ENCODE measurements at regions not wholly inside any gene's neighbourhood (a gene's known extent, or its start where the extent isn't known, plus 50 kb on each side); places are given as distances from the start of the nearest gene placed in this dataset.
A peak's percentile ranks its signal among the peaks of the same experiment; 100 is the strongest.

DNA sequence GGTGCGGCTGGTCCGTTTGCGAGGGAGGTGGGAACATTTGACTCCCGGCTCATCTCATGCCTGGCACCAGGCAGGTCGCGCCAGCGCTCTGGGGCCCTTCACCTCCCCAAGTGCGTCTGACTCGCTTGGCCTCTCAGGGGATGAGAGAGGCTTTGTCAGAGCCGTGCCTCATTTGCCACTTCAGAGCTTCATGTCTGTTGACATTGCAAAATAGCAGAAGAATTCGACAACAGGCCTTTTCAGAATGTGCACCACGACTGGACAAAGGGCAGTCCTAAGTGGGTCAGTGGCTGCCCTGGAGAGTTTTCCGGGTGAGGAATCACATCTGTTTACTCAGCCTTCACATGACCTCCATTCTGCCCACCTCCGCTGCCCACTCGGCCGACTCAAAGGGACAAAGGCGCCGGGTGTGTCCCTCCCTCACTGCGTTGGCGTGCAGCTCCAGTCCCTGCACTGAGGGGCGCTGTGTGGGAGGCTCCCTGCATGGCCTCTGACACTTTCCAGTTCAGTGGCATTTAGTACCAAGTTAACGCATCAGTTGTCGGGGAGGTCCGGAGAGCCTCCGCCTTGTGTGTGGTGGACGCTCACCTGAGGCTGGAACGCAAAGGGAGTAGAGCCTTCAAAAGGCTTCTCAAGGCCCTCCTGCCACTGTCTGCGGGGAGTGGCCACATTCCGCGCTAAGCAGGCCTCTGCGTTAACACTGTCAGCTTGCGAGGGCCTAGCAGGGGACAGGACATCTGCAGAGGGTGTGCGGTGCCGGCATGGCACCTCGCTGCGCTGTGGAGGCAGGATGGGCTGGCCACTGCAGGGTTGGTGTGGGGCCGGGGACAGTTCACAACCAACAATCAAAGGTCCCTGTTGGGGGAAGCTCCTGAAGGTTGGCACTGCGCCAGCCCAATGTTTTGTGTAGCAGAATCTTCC is 171.5 kb downstream of the NXNL2 start (continued):
- TF ChIP-seq MIER3 (CRISPR knock-in tag; IDR thresholded peaks at IDR 0.05; ENCODE audit: borderline replicate concordance) (peak; percentile 48; the same call in 1 of the 2 replicates), ZNF431 (CRISPR knock-in tag; IDR thresholded peaks at IDR 0.05; ENCODE audit: borderline replicate concordance, low read depth) (peak; percentile 71; the same call in 1 of the 2 replicates), SNAI1 (CRISPR knock-in tag; IDR thresholded peaks at IDR 0.05; ENCODE audit: borderline replicate concordance) (peak; percentile 87; the same call in 1 of the 2 replicates), FOXO1 (CRISPR knock-in tag; IDR thresholded peaks at IDR 0.05) (peak; percentile 91), HOXA5 (CRISPR knock-in tag; IDR thresholded peaks at IDR 0.05) (peak; percentile 79), SMAD9 (CRISPR knock-in tag; IDR thresholded peaks at IDR 0.05) (no peak), ZSCAN25 (CRISPR knock-in tag; IDR thresholded peaks at IDR 0.05) (no peak), SALL2 (CRISPR knock-in tag; IDR thresholded peaks at IDR 0.05) (peak; percentile 80), CBFB (CRISPR knock-in tag; IDR thresholded peaks at IDR 0.05) (peak; percentile 55; the same call in 1 of the 2 replicates), PREB (CRISPR knock-in tag; IDR thresholded peaks at IDR 0.05) (no peak), HOXD1 (CRISPR knock-in tag; IDR thresholded peaks at IDR 0.05) (peak; percentile 92), YY1 (IDR thresholded peaks at IDR 0.05; ENCODE audit: insufficient read depth, insufficient replicate concordance, low read depth, low read length) (peak; percentile 59), ZNF709 (CRISPR knock-in tag; IDR thresholded peaks at IDR 0.05) (0 out of 2 replicates have a peak, but pooled peaks have one; percentile 35), ZNF782 (CRISPR knock-in tag; IDR thresholded peaks at IDR 0.05; ENCODE audit: borderline replicate concordance) (peak; percentile 69; the same call in 1 of the 2 replicates), ZKSCAN1 (IDR thresholded peaks at IDR 0.05; ENCODE audit: low read length) (no peak), ZNF768 (CRISPR knock-in tag; IDR thresholded peaks at IDR 0.05) (peak; percentile 32; the same call in 1 of the 2 replicates), DPF2 (CRISPR knock-in tag; IDR thresholded peaks at IDR 0.05; ENCODE audit: borderline replicate concordance, low read depth) (peak; percentile 86), CAMTA2 (CRISPR knock-in tag; IDR thresholded peaks at IDR 0.05; ENCODE audit: borderline replicate concordance) (no peak), BORCS8-MEF2B (CRISPR knock-in tag; IDR thresholded peaks at IDR 0.05) (peak; percentile 55; the same call in 1 of the 2 replicates)
- TF ChIP-seq, protein P1, sequence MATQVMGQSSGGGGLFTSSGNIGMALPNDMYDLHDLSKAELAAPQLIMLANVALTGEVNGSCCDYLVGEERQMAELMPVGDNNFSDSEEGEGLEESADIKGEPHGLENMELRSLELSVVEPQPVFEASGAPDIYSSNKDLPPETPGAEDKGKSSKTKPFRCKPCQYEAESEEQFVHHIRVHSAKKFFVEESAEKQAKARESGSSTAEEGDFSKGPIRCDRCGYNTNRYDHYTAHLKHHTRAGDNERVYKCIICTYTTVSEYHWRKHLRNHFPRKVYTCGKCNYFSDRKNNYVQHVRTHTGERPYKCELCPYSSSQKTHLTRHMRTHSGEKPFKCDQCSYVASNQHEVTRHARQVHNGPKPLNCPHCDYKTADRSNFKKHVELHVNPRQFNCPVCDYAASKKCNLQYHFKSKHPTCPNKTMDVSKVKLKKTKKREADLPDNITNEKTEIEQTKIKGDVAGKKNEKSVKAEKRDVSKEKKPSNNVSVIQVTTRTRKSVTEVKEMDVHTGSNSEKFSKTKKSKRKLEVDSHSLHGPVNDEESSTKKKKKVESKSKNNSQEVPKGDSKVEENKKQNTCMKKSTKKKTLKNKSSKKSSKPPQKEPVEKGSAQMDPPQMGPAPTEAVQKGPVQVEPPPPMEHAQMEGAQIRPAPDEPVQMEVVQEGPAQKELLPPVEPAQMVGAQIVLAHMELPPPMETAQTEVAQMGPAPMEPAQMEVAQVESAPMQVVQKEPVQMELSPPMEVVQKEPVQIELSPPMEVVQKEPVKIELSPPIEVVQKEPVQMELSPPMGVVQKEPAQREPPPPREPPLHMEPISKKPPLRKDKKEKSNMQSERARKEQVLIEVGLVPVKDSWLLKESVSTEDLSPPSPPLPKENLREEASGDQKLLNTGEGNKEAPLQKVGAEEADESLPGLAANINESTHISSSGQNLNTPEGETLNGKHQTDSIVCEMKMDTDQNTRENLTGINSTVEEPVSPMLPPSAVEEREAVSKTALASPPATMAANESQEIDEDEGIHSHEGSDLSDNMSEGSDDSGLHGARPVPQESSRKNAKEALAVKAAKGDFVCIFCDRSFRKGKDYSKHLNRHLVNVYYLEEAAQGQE (IDR thresholded peaks at IDR 0.05; ENCODE audit: borderline replicate concordance in 1 of 2, low read depth in 1 of 2, low read length in 2 of 2): 0 out of 4 replicates have a peak, but pooled peaks of 1 of the 2 experiments have one; percentile 52
- TF ChIP-seq, protein P2, sequence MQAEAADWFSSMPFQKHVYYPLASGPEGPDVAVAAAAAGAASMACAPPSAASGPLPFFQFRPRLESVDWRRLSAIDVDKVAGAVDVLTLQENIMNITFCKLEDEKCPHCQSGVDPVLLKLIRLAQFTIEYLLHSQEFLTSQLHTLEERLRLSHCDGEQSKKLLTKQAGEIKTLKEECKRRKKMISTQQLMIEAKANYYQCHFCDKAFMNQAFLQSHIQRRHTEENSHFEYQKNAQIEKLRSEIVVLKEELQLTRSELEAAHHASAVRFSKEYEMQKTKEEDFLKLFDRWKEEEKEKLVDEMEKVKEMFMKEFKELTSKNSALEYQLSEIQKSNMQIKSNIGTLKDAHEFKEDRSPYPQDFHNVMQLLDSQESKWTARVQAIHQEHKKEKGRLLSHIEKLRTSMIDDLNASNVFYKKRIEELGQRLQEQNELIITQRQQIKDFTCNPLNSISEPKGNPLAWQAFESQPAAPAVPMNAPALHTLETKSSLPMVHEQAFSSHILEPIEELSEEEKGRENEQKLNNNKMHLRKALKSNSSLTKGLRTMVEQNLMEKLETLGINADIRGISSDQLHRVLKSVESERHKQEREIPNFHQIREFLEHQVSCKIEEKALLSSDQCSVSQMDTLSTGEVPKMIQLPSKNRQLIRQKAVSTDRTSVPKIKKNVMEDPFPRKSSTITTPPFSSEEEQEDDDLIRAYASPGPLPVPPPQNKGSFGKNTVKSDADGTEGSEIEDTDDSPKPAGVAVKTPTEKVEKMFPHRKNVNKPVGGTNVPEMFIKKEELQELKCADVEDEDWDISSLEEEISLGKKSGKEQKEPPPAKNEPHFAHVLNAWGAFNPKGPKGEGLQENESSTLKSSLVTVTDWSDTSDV (CRISPR knock-in tag; IDR thresholded peaks at IDR 0.05): no peak
